Upper lobe of left lung (tissue), 6 donors: ENCODE measurements at regions not wholly inside any gene's neighbourhood (a gene's known extent, or its start where the extent isn't known, plus 50 kb on each side); places are given as distances from the start of the nearest gene placed in this dataset.
A peak's percentile ranks its signal among the peaks of the same experiment; 100 is the strongest.

Source experiments
- ATAC-seq, 2 donors: fragments of 200-7000 bp; cut with Tn5 transposase; one replicate each; pipeline ENCODE4 v1.9.1; 2022; ENCODE audit warnings: mild to moderate bottlenecking in 2 of 2, moderate library complexity in 2 of 2; ENCODE audit not compliant: low FRiP score in 2 of 2
- DNase-seq, 2 donors: peaks; one replicate each; pipeline ENCODE4 v3.0.0-alpha.2; 2019 to 2020
- H3K27ac ChIP-seq, 4 donors: fragments of 200-600 bp; sonication (generic); one replicate each; pipeline ENCODE4 v1.5.1; 2016 to 2019
- H3K27me3 ChIP-seq, 4 donors: fragments of 200-600 bp; sonication (generic); one replicate each; pipeline ENCODE4 v1.5.1; 2017 to 2019
- H3K36me3 ChIP-seq, 4 donors: fragments of 200-600 bp; sonication (generic); one replicate each; pipeline ENCODE4 v1.5.1; 2016 to 2019
- H3K4me1 ChIP-seq, 4 donors: fragments of 200-600 bp; sonication (generic); one replicate each; pipeline ENCODE4 v1.5.1; 2018 to 2019
- H3K4me3 ChIP-seq, 4 donors: fragments of 200-600 bp; sonication (generic); one replicate each; pipeline ENCODE4 v1.5.1; 2017 to 2019; ENCODE audit warnings: mild to moderate bottlenecking in 2 of 4, moderate library complexity in 1 of 4
- H3K9me3 ChIP-seq, 4 donors: fragments of 200-600 bp; sonication (generic); one replicate each; pipeline ENCODE4 v1.5.1; 2018 to 2019
- CTCF ChIP-seq, 6 experiments: fragments of 450-650 bp in 4 of 6; fragments of 200-600 bp in 2 of 6; sonication (generic) in 2 of 6; IDR thresholded peaks; one replicate each; pipeline ENCODE4 v1.5.1; 2016 to 2019; ENCODE audit warnings: antibody characterized with exemption in 6 of 6
- EP300 ChIP-seq, 4 donors: sonication (generic); formaldehyde crosslinking; IDR thresholded peaks; one replicate each; pipeline ENCODE4 v1.5.1; 2017; ENCODE audit warnings: antibody characterized with exemption in 4 of 4, control low read depth in 2 of 4
- POLR2A ChIP-seq, 4 donors: fragments of 450-650 bp; IDR thresholded peaks; one replicate each; pipeline ENCODE4 v1.5.1; 2016 to 2017; ENCODE audit warnings: antibody characterized with exemption in 4 of 4, mild to moderate bottlenecking in 2 of 4
- POLR2AphosphoS5 ChIP-seq, 2 donors: sonication (generic); formaldehyde crosslinking; IDR thresholded peaks; one replicate each; pipeline ENCODE4 v1.5.1; 2017; ENCODE audit warnings: antibody characterized with exemption in 2 of 2
- WGBS, 2 donors: methylation state at CpG; one replicate each; pipeline ENCODE4 v1.1.5; 2017 to 2018; 5-methylcytosine and 5-hydroxymethylcytosine counted together
- donor health status: DM: no; HTN: no; CAD: no; lungs with moderate emphysema.
- donor health status: DM: no; HTN: yes; CAD: no; lungs with severe emphysema.

DNA sequence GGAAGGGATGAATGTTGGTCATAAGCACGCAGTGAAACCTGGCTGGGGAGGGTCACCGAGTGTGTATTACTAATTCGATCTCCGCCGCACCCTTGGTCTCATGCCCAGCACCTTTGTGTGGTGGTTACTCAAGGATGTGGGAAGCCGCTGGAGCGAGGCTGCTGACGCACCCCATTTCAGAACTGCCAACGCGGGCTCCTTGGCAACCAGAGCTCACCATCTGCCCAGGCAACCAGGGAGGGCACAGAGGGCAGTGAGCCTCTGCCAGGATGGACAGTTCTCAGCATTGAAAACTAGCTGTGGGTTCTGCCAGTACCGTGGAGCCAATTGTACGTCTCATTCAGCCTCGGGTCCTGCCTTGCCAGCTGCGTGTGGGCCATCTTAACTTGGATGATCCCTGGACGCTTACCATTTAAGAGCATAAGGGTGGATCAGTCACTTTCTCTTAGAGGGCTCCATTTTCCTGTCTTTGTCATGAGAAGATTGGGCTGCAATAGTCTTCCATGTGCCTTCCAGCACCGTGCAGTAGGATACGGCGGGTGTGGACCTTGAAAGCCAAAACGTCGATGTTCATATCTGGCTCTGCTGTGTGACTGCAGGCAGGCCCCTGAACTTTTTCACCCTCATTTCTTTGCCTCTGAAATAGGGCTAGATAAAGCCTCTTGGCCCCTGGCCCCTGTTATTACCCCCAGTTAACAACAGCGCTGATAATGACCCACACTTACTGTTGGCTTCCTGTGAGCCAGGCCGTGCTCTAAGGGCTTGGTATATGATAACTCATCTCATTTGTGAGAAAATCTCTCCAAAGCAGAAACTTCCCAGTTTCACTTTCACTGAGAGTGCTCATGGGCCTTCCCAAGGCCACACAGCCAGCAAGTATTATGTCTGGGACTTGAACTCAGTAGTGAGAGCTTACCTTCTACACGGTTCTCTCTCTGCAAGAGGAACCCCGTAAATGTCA is 238.8 kb downstream of the OPA1 start:
- WGBS, 2 donors = 85 to 89% methylated on average over 17 to 24 of the region's 24 CpGs
- DNase-seq (no peak), ATAC-seq (peak in 1 of 2 donors; percentile 63)
- no peaks in the 10 kb centered on the region for H3K36me3 ChIP-seq
- H3K4me1 ChIP-seq = peaks cover 0 to 8% (median 6%) of the 10 kb centered on the region in 4 donors
- no peak overlapping the region for H3K4me3 ChIP-seq
- H3K27me3 ChIP-seq = no peaks in the 10 kb centered on the region
- H3K27ac ChIP-seq = peak overlapping the region in 2 of 4 donors; percentile 2 to 3
- TF ChIP-seq EP300 (IDR thresholded peaks at IDR 0.05) = no peak
- TF ChIP-seq CTCF (IDR thresholded peaks at IDR 0.05) = no peak
- no peak for TF ChIP-seq POLR2A (IDR thresholded peaks at IDR 0.05)
- TF ChIP-seq POLR2AphosphoS5 (IDR thresholded peaks at IDR 0.05) = no peak
- no peaks in the 10 kb centered on the region for H3K9me3 ChIP-seq

DNA sequence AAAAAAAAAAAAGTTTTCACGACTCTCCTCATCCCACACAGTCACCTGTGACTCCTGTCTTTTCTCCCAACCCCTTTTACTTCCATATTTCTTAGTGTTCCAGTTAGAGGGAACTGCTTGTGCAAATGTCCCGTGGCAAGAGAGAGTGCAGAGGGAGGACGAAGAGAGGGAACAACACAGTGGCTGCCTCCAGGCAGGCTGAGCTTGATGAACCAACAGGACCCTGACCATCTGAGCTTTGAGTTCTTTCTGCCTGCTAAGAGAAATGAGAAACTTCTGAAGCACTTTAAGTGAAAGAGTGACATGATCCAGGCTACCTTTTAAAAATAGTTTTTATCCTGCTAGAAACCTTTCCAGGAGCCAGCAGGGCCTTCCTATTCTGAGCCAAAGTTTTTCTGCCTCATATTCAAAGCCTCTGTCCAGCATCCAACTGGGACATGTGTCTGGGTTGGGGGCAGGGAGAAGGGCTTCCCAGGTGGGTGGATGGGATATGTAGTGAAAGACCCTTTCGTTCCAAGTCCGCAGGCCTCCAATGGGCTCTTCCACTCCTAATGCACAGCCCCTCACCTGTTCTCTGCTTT is 239.9 kb downstream of the OPA1 start:
- 88 to 96% methylated on average over 5 of the region's 5 CpGs for WGBS, 2 donors
- Histone ChIP-seq H3K4me1 (peaks cover 0 to 8% (median 6%) of the 10 kb centered on the region in 4 donors), H3K27me3 (no peaks in the 10 kb centered on the region), H3K36me3 (no peaks in the 10 kb centered on the region), H3K27ac (no peak overlapping the region), H3K9me3 (no peaks in the 10 kb centered on the region), H3K4me3 (no peak overlapping the region)
- DNase-seq (no peak), ATAC-seq (no peak)
- no peak for TF ChIP-seq POLR2AphosphoS5 (IDR thresholded peaks at IDR 0.05)
- no peak for TF ChIP-seq POLR2A (IDR thresholded peaks at IDR 0.05)
- TF ChIP-seq EP300 (IDR thresholded peaks at IDR 0.05) = no peak
- no peak for TF ChIP-seq CTCF (IDR thresholded peaks at IDR 0.05)

DNA sequence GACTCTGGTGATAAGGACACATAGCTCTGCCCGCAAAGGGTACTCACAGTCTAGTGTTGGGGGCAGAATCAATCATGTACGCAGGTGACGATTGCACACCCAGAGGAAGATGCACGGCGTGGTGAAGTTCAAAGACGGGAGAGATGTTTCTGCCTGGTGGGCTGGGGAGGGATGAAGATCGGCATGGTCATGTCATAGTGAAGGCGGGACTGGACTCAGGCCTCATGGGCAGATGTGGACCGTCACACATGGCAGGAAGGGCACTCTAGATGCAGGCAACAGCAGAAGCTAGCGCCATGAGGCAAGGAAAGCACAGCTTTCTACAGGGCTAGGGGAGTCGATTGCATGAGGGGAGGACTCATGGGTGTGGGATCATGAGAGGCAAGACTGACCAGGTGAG is 240.6 kb downstream of the OPA1 start:
- WGBS, 2 donors = 89 to 96% methylated on average over 11 of the region's 11 CpGs
- ATAC-seq = no peak
- TF ChIP-seq POLR2A (IDR thresholded peaks at IDR 0.05) = no peak
- TF ChIP-seq CTCF (IDR thresholded peaks at IDR 0.05) = no peak
- no peak for TF ChIP-seq EP300 (IDR thresholded peaks at IDR 0.05)
- TF ChIP-seq POLR2AphosphoS5 (IDR thresholded peaks at IDR 0.05) = no peak
- Histone ChIP-seq H3K27ac (no peak overlapping the region), H3K27me3 (no peaks in the 10 kb centered on the region), H3K4me1 (peaks cover 0 to 8% (median 6%) of the 10 kb centered on the region in 4 donors), H3K4me3 (no peak overlapping the region), H3K36me3 (no peaks in the 10 kb centered on the region), H3K9me3 (no peaks in the 10 kb centered on the region)
- no peak for DNase-seq

- 97 to 100% methylated on average over 6 of the region's 6 CpGs for WGBS, 2 donors
- H3K4me1 ChIP-seq = peaks cover 0 to 8% (median 4%) of the 10 kb centered on the region in 4 donors
- no peak overlapping the region for H3K27ac ChIP-seq
- H3K9me3 ChIP-seq = no peaks in the 10 kb centered on the region
- H3K4me3 ChIP-seq = no peak overlapping the region
- DNase-seq = no peak
- H3K36me3 ChIP-seq = no peaks in the 10 kb centered on the region
- H3K27me3 ChIP-seq = no peaks in the 10 kb centered on the region
- no peak for ATAC-seq
- TF ChIP-seq CTCF (IDR thresholded peaks at IDR 0.05) (no peak), EP300 (IDR thresholded peaks at IDR 0.05) (no peak), POLR2A (IDR thresholded peaks at IDR 0.05) (no peak), POLR2AphosphoS5 (IDR thresholded peaks at IDR 0.05) (no peak)
Observed at GRCh38 chr3:193835414-193835813, 242.4 kb downstream of the OPA1 start.
